ENCODE measurements at regions not wholly inside any gene's neighbourhood (a gene's known extent, or its start where the extent isn't known, plus 50 kb on each side); places are given as distances from the start of the nearest gene placed in this dataset.

- peak; percentile 84 for FAIRE-seq
- no peak for DNase-seq (ENCODE audit: insufficient read length, low spot score)
- no peak for TF ChIP-seq CTCF (IDR thresholded peaks at IDR 0.05; ENCODE audit: insufficient read depth, missing control alignments)
Observed at GRCh38 chr3:34859746-34860145, 779.6 kb upstream of the ARPP21 start.

- FAIRE-seq (no peak), DNase-seq (ENCODE audit: insufficient read length, low spot score) (no peak)
- TF ChIP-seq CTCF (IDR thresholded peaks at IDR 0.05; ENCODE audit: insufficient read depth, missing control alignments): no peak
Observed at GRCh38 chr3:34862456-34862855, 776.9 kb upstream of the ARPP21 start.

- no peak for FAIRE-seq
- DNase-seq (ENCODE audit: insufficient read length, low spot score): no peak
- no peak for TF ChIP-seq CTCF (IDR thresholded peaks at IDR 0.05; ENCODE audit: insufficient read depth, missing control alignments)
Observed at GRCh38 chr3:34863485-34863884, 775.8 kb upstream of the ARPP21 start.

GRCh38 chr3:34864011-34864410 lies 775.3 kb upstream of the ARPP21 start:
- no peak for TF ChIP-seq CTCF (IDR thresholded peaks at IDR 0.05; ENCODE audit: insufficient read depth, missing control alignments)
- DNase-seq (ENCODE audit: insufficient read length, low spot score): no peak
- FAIRE-seq: no peak

GRCh38 chr3:34865346-34865745 lies 774.0 kb upstream of the ARPP21 start:
- TF ChIP-seq CTCF (IDR thresholded peaks at IDR 0.05; ENCODE audit: insufficient read depth, missing control alignments): no peak
- DNase-seq (ENCODE audit: insufficient read length, low spot score) (no peak), FAIRE-seq (no peak)

- no peak for TF ChIP-seq CTCF (IDR thresholded peaks at IDR 0.05; ENCODE audit: insufficient read depth, missing control alignments)
- FAIRE-seq (no peak), DNase-seq (ENCODE audit: insufficient read length, low spot score) (no peak)
Observed at GRCh38 chr3:34868935-34869334, 770.4 kb upstream of the ARPP21 start.

- DNase-seq (ENCODE audit: insufficient read length, low spot score): no peak
- no peak for TF ChIP-seq CTCF (IDR thresholded peaks at IDR 0.05; ENCODE audit: insufficient read depth, missing control alignments)
- no peak for FAIRE-seq
Observed at GRCh38 chr3:34869696-34870095, 769.6 kb upstream of the ARPP21 start.

Measured in D721Med (cell line).